Tibial nerve (tissue), 4 donors: ENCODE measurements at regions not wholly inside any gene's neighbourhood (a gene's known extent, or its start where the extent isn't known, plus 50 kb on each side); places are given as distances from the start of the nearest gene placed in this dataset.

Source experiments
- DNase-seq, 2 donors: peaks; one replicate each; pipeline ENCODE4 v3.0.0-alpha.2; 2019; ENCODE audit warnings: low spot score in 2 of 2
- H3K27ac ChIP-seq, 4 donors: fragments of 200-600 bp; sonication (generic) in 3 of 4; one replicate each; pipeline ENCODE4 v1.5.1; 2017 to 2019; ENCODE audit warnings: mild to moderate bottlenecking in 1 of 4
- H3K27me3 ChIP-seq, 2 donors: fragments of 200-600 bp; sonication (generic) in 1 of 2; one replicate each; pipeline versions ENCODE4 v1.5.1 to v1.6.0; 2017 to 2019
- H3K36me3 ChIP-seq, 3 donors: fragments of 200-600 bp; sonication (generic); one replicate each; pipeline ENCODE4 v1.5.1; 2018 to 2019
- H3K4me1 ChIP-seq, 4 donors: fragments of 200-600 bp; sonication (generic) in 3 of 4; one replicate each; pipeline ENCODE4 v1.5.1; 2017 to 2019
- H3K4me3 ChIP-seq, 4 donors: fragments of 200-600 bp; sonication (generic) in 3 of 4; one replicate each; pipeline ENCODE4 v1.5.1; 2017 to 2019; ENCODE audit warnings: mild to moderate bottlenecking in 1 of 4, moderate library complexity in 1 of 4
- H3K9me3 ChIP-seq, 4 donors: fragments of 200-600 bp; sonication (generic) in 3 of 4; one replicate each; pipeline ENCODE4 v1.5.1; 2017 to 2019
- CTCF ChIP-seq, 5 experiments: fragments of 200-600 bp in 3 of 5; fragments of 450-650 bp in 2 of 5; sonication (generic) in 3 of 5; IDR thresholded peaks; one replicate each; pipeline ENCODE4 v1.5.1; 2016 to 2019; ENCODE audit warnings: antibody characterized with exemption in 5 of 5, mild to moderate bottlenecking in 3 of 5, moderate library complexity in 2 of 5
- EP300 ChIP-seq, 2 donors: sonication (generic); formaldehyde crosslinking; IDR thresholded peaks; one replicate each; pipeline ENCODE4 v1.6.1; 2017; ENCODE audit warnings: antibody characterized with exemption in 2 of 2, mild to moderate bottlenecking in 1 of 2
- POLR2A ChIP-seq, 2 donors: fragments of 450-650 bp; IDR thresholded peaks; one replicate each; pipeline ENCODE4 v1.6.1; 2017; ENCODE audit warnings: antibody characterized with exemption in 2 of 2, mild to moderate bottlenecking in 2 of 2, moderate library complexity in 2 of 2
- WGBS, 2 donors: methylation state at CpG; one replicate each; pipeline ENCODE4 v1.1.5; 2018; 5-methylcytosine and 5-hydroxymethylcytosine counted together

GRCh38 chr2:155298001-155298400, 599.5 kb downstream of the KCNJ3 start:
- DNase-seq: no peak
- H3K27me3 ChIP-seq: no peaks in the 10 kb centered on the region
- no peaks in the 10 kb centered on the region for H3K9me3 ChIP-seq
- TF ChIP-seq EP300 (IDR thresholded peaks at IDR 0.05) (no peak), CTCF (IDR thresholded peaks at IDR 0.05) (no peak), POLR2A (IDR thresholded peaks at IDR 0.05) (no peak)
- H3K27ac ChIP-seq: no peak overlapping the region
- 53 to 54% methylated on average over 1 of the region's 1 CpG for WGBS, 2 donors
- H3K4me3 ChIP-seq: no peak overlapping the region
- no peaks in the 10 kb centered on the region for H3K4me1 ChIP-seq
- H3K36me3 ChIP-seq: no peaks in the 10 kb centered on the region

GRCh38 chr2:155294358-155294757, 595.9 kb downstream of the KCNJ3 start:
- no peak overlapping the region for H3K27ac ChIP-seq
- WGBS, 2 donors: 69 to 94% methylated on average over 1 of the region's 1 CpG

GRCh38 chr2:155281907-155282306, 583.4 kb downstream of the KCNJ3 start:
- no peaks in the 10 kb centered on the region for H3K4me1 ChIP-seq
- no peaks in the 10 kb centered on the region for H3K36me3 ChIP-seq
- H3K27ac ChIP-seq: no peak overlapping the region
- no peak overlapping the region for H3K4me3 ChIP-seq
- no peak for DNase-seq
- H3K27me3 ChIP-seq: no peaks in the 10 kb centered on the region
- no peaks in the 10 kb centered on the region for H3K9me3 ChIP-seq
- WGBS, 2 donors: 90 to 92% methylated on average over 7 of the region's 7 CpGs
- TF ChIP-seq EP300 (IDR thresholded peaks at IDR 0.05): no peak
- no peak for TF ChIP-seq POLR2A (IDR thresholded peaks at IDR 0.05)
- no peak for TF ChIP-seq CTCF (IDR thresholded peaks at IDR 0.05)

More at GRCh38 chr2:155294358-155294757, 595.9 kb downstream of the KCNJ3 start:
- no peaks in the 10 kb centered on the region for H3K27me3 ChIP-seq
- no peak overlapping the region for H3K4me3 ChIP-seq
- no peaks in the 10 kb centered on the region for H3K9me3 ChIP-seq
- TF ChIP-seq EP300 (IDR thresholded peaks at IDR 0.05) (no peak), CTCF (IDR thresholded peaks at IDR 0.05) (no peak), POLR2A (IDR thresholded peaks at IDR 0.05) (no peak)
- no peaks in the 10 kb centered on the region for H3K36me3 ChIP-seq
- no peaks in the 10 kb centered on the region for H3K4me1 ChIP-seq
- DNase-seq: no peak

- WGBS, 2 donors: 91 to 92% methylated on average over 3 of the region's 3 CpGs
- DNase-seq: no peak
Observed at GRCh38 chr2:155273323-155273722, 574.8 kb downstream of the KCNJ3 start.

GRCh38 chr2:155266583-155266982, 568.1 kb downstream of the KCNJ3 start:
- no peak for TF ChIP-seq EP300 (IDR thresholded peaks at IDR 0.05)
- no peak for TF ChIP-seq POLR2A (IDR thresholded peaks at IDR 0.05)
- 78 to 88% methylated on average over 3 of the region's 3 CpGs for WGBS, 2 donors
- no peaks in the 10 kb centered on the region for H3K36me3 ChIP-seq

More at GRCh38 chr2:155273323-155273722, 574.8 kb downstream of the KCNJ3 start:
- H3K4me3 ChIP-seq: no peak overlapping the region
- no peak overlapping the region for H3K27ac ChIP-seq
- no peaks in the 10 kb centered on the region for H3K36me3 ChIP-seq
- H3K27me3 ChIP-seq: no peaks in the 10 kb centered on the region
- no peaks in the 10 kb centered on the region for H3K4me1 ChIP-seq
- TF ChIP-seq POLR2A (IDR thresholded peaks at IDR 0.05) (no peak), EP300 (IDR thresholded peaks at IDR 0.05) (no peak), CTCF (IDR thresholded peaks at IDR 0.05) (no peak)
- H3K9me3 ChIP-seq: peaks cover 0 to 4% (median 0%) of the 10 kb centered on the region in 4 donors

GRCh38 chr2:155266109-155266508, 567.6 kb downstream of the KCNJ3 start:
- no peak overlapping the region for H3K27ac ChIP-seq
- H3K36me3 ChIP-seq: no peaks in the 10 kb centered on the region
- no peaks in the 10 kb centered on the region for H3K27me3 ChIP-seq
- DNase-seq: no peak
- H3K4me3 ChIP-seq: no peak overlapping the region
- no peak for TF ChIP-seq CTCF (IDR thresholded peaks at IDR 0.05)
- no peak for TF ChIP-seq POLR2A (IDR thresholded peaks at IDR 0.05)
- TF ChIP-seq EP300 (IDR thresholded peaks at IDR 0.05): no peak
- WGBS, 2 donors: 75 to 100% methylated on average over 1 of the region's 1 CpG
- no peaks in the 10 kb centered on the region for H3K4me1 ChIP-seq
- peaks cover 0 to 7% (median 1%) of the 10 kb centered on the region in 4 donors for H3K9me3 ChIP-seq

More at GRCh38 chr2:155266583-155266982, 568.1 kb downstream of the KCNJ3 start:
- no peaks in the 10 kb centered on the region for H3K4me1 ChIP-seq
- no peak for DNase-seq
- H3K4me3 ChIP-seq: no peak overlapping the region
- H3K27ac ChIP-seq: no peak overlapping the region
- peaks cover 0 to 7% (median 1%) of the 10 kb centered on the region in 4 donors for H3K9me3 ChIP-seq
- H3K27me3 ChIP-seq: no peaks in the 10 kb centered on the region
